ENCODE measurements at regions not wholly inside any gene's neighbourhood (a gene's known extent, or its start where the extent isn't known, plus 50 kb on each side); places are given as distances from the start of the nearest gene placed in this dataset.
"Not testable (repeated sequence)": the region's sequence is repeated elsewhere in the genome, so short reads cannot be mapped to it uniquely, and the experiment has no call there.

- DNase-seq (ENCODE audit: low spot score): no peak
Measured at GRCh38 chr5:18240971-18241370, 606.7 kb downstream of the TAF11L14 start.

- no peak for DNase-seq (ENCODE audit: low spot score)
Measured at GRCh38 chr5:18243846-18244245, 609.6 kb downstream of the TAF11L14 start.

GRCh38 chr5:18244309-18244708, 610.0 kb downstream of the TAF11L14 start:
- no peak for DNase-seq (ENCODE audit: low spot score)

GRCh38 chr5:18252559-18252958, 618.3 kb downstream of the TAF11L14 start:
- no peak for DNase-seq (ENCODE audit: low spot score)

- no peak for DNase-seq (ENCODE audit: low spot score)
Measured at GRCh38 chr5:18264126-18264882, 630.0 kb downstream of the TAF11L14 start.

- DNase-seq (ENCODE audit: low spot score): no peak
Measured at GRCh38 chr5:18270635-18271338, 636.5 kb downstream of the TAF11L14 start.

- no peak for DNase-seq (ENCODE audit: low spot score)
Measured at GRCh38 chr5:18276939-18277338, 642.7 kb downstream of the TAF11L14 start.

- peak; percentile 78 for DNase-seq (ENCODE audit: low spot score)
Measured at GRCh38 chr5:18281947-18282581, 647.8 kb downstream of the TAF11L14 start.

- DNase-seq (ENCODE audit: low spot score): no peak
Measured at GRCh38 chr5:18285257-18285656, 651.0 kb downstream of the TAF11L14 start.

GRCh38 chr5:18292146-18292545, 657.9 kb downstream of the TAF11L14 start:
- DNase-seq (ENCODE audit: low spot score): no peak

- not testable (repeated sequence) for DNase-seq (ENCODE audit: low spot score)
Measured at GRCh38 chr5:18295696-18296095, 661.4 kb downstream of the TAF11L14 start.

- no peak for DNase-seq (ENCODE audit: low spot score)
Measured at GRCh38 chr5:18299166-18299565, 664.9 kb downstream of the TAF11L14 start.

GRCh38 chr5:18305288-18305924, 671.1 kb downstream of the TAF11L14 start:
- DNase-seq (ENCODE audit: low spot score): peak; percentile 60

GRCh38 chr5:18311266-18311665, 677.0 kb downstream of the TAF11L14 start:
- no peak for DNase-seq (ENCODE audit: low spot score)

- no peak for DNase-seq (ENCODE audit: low spot score)
Measured at GRCh38 chr5:18312016-18312415, 677.8 kb downstream of the TAF11L14 start.

- peak; percentile 37 for DNase-seq (ENCODE audit: low spot score)
Measured at GRCh38 chr5:18314192-18314778, 680.0 kb downstream of the TAF11L14 start.

GRCh38 chr5:18321262-18321942, 687.1 kb downstream of the TAF11L14 start:
- DNase-seq (ENCODE audit: low spot score): no peak

- no peak for DNase-seq (ENCODE audit: low spot score)
Measured at GRCh38 chr5:18323891-18324290, 689.6 kb downstream of the TAF11L14 start.

GRCh38 chr5:18325431-18325830, 691.2 kb downstream of the TAF11L14 start:
- DNase-seq (ENCODE audit: low spot score): no peak

GRCh38 chr5:18329328-18329727, 695.1 kb downstream of the TAF11L14 start:
- no peak for DNase-seq (ENCODE audit: low spot score)

GRCh38 chr5:18333841-18334240, 699.6 kb downstream of the TAF11L14 start:
- DNase-seq (ENCODE audit: low spot score): no peak

- no peak for DNase-seq (ENCODE audit: low spot score)
Measured at GRCh38 chr5:18334949-18335348, 700.7 kb downstream of the TAF11L14 start.

All from GM03348 (cell line).